GM21529 (cell line): ENCODE measurements at regions not wholly inside any gene's neighbourhood (a gene's known extent, or its start where the extent isn't known, plus 50 kb on each side); places are given as distances from the start of the nearest gene placed in this dataset.

ENCODE experiments used
- ATAC-seq: cut with Tn5 transposase; IDR thresholded peaks from one replicate; pipeline ENCODE4 v1.9.1; 2021; ENCODE audit not compliant: unreplicated experiment

GRCh38 chr11:129268371-129268770 is 76.2 kb upstream of the ARHGAP32 start:
- no peak for ATAC-seq

- ATAC-seq, result no peak
Measured at GRCh38 chr11:129267716-129268115, 75.6 kb upstream of the ARHGAP32 start.

DNA sequence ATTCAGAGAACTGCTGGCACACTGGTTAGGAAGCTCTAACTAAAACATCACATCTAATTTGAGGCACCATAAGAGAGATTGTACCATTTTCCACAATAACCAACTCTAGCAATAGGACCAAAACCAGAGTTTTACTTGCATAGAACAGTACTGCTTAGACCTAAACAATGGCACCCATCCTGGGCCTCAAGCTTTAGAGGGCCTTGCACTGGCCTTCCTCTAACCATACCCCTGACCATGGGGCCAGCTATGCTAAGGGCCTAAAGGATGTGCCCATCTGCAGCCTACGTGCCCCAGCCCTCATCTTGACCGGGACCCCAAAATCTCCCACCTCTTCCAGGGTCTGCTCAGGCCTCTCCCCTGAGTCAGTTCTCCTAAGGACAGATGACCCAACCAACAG is 74.4 kb upstream of the ARHGAP32 start:
- ATAC-seq, result no peak

- no peak for ATAC-seq
Measured at GRCh38 chr11:129265125-129265788, 73.1 kb upstream of the ARHGAP32 start.

DNA sequence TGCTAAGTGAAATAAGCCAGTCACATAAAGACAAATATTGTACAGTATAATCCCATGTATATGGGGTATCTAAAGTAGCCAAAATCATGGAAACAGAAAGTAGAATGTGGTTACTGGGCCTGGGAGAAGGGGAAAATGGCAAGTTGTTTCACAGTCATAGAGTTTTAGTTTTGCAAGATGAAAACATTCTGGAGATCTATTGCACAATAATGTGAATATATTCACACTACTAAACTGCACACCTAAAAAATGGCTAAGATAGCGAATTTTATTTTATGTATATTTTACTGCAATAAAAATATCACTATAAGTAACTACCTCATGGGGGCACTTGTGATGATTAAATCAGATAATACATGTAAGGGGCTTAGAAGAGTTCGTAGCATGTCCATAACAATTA is 72.0 kb upstream of the ARHGAP32 start:
- no peak for ATAC-seq

- no peak for ATAC-seq
Measured at GRCh38 chr11:129260750-129261149, 68.6 kb upstream of the ARHGAP32 start.

- ATAC-seq, result no peak
Measured at GRCh38 chr11:129259931-129260348, 67.8 kb upstream of the ARHGAP32 start.

- no peak for ATAC-seq
Measured at GRCh38 chr11:129258205-129258604, 66.1 kb upstream of the ARHGAP32 start.

DNA sequence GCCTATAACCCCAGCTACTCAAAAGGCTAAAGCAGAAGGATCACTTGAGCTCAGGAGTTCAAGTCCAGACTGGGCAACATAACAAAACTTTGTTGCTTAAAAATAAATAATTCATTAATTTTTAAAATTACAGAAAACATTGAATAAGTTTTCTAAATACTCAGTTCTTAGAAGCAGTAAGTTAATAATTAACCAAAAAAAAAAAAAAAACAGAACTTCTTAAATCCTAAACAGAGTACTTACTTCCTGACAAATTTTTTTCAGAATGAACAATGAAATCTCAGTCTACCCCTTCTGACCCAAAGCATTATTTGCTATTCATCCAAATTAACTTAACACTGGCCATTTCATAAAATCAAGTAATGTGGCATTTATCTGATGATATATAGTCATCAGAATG is 65.4 kb upstream of the ARHGAP32 start:
- ATAC-seq, result no peak

- no peak for ATAC-seq
Measured at GRCh38 chr11:129252621-129253020, 60.5 kb upstream of the ARHGAP32 start.

GRCh38 chr11:129251067-129251466 is 58.9 kb upstream of the ARHGAP32 start:
- no peak for ATAC-seq

DNA sequence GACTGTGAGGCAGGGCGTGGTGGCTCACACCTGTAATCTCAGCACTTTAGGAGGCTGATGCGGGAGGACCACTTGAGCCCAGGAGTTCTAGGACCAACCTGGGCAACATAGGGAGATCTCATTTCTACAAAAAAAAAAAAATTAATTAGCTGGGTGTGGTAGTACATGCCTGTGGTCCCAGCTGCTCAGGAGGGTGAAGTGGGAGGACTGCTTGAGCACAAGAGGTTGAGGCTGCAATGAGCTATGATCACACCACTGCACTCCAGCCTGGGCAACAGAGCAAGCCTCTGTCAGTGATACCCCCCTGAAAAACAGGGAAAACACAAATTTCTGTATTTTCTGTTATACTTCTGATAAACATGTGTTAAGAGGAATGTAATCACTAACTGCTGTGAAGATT is 57.8 kb upstream of the ARHGAP32 start:
- ATAC-seq, result no peak

DNA sequence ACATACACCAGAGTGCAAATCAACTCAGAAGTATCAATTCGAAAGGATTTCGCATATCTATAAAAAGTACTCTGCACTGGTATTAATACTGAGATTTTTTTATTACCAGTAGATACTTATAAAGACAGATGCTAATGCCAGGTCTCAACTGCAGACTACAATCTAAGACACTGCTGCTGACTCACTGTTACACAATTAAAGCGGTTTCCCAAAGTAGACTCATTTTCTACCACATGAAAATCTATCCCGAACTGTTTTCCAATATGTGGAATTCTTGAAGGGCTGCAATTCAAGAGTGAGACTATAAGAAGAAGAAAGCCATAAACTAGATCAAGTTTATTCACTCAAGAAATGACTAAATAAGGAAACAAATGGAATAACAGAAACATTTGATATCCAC is 57.2 kb upstream of the ARHGAP32 start:
- no peak for ATAC-seq

GRCh38 chr11:129248618-129249017 is 56.5 kb upstream of the ARHGAP32 start:
- no peak for ATAC-seq

GRCh38 chr11:129247135-129247534 is 55.0 kb upstream of the ARHGAP32 start:
- ATAC-seq, result no peak

DNA sequence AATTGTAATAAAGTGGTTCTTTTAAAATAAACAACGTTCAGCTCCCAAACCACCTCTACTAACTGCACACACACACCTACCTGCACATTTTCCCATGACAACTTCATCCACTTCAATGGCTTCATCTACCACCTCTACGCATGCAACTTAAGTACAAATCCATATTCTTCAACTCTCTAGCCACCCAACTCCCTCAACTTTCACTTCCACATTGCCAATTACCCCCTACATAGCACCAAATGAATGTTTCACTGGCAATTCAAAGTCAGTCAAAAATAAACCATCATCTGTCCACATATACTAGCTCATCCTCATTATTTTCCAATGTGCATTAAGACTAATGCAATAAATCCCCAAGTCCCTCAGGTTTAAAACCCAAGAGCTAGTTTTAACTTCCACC is 50.7 kb upstream of the ARHGAP32 start:
- no peak for ATAC-seq
